K562 (cell line): ENCODE measurements at regions not wholly inside any gene's neighbourhood (a gene's known extent, or its start where the extent isn't known, plus 50 kb on each side); places are given as distances from the start of the nearest gene placed in this dataset.

ENCODE experiments used
- ATAC-seq: fragments of 200-7000 bp; cut with Tn5 transposase; 3 replicates; pipeline ENCODE4 v1.9.1; 2020; ENCODE audit warnings: moderate library complexity
- BruUV-seq: library from RNA; stranded (reverse); fragments of 400-500 nt; replicated peaks from 2 replicates; lab custom pipeline; 2021; lab: Mats Ljungman, UMichigan
- CTCF ChIA-PET: fragments of 300-600 bp; formaldehyde crosslinking; extraction: SDS; loops from one replicate; lab custom pipeline; 2021; ENCODE audit warnings: low intra/inter-chr PET ratio; lab: Yijun Ruan, JAX
- POLR2A ChIA-PET: fragments of 300-600, 350-650 bp; sonication (Branson Sonifier 250); formaldehyde crosslinking; extraction: SDS; loops from one replicate; lab custom pipeline; 2021; ENCODE audit warnings: antibody characterized with exemption, inconsistent platforms; lab: Yijun Ruan, JAX
- DNase-seq, 4 experiments: peaks; one replicate each; pipeline versions ENCODE4 v3.0.0 to v3.0.0-alpha.2; 2011 to 2018; ENCODE audit warnings: low spot score in 3 of 4, mixed read lengths in 3 of 4; ENCODE audit errors: extremely low read depth in 1 of 4
- FAIRE-seq: peaks from 2 replicates; lab custom pipeline; 2011; peaks lifted over from hg19 to GRCh38; lab: Jason Lieb, UNC
- H2AFZ ChIP-seq: 2 replicates; pipeline ENCODE4 v1.6.0; 2011; ENCODE audit warnings: low read depth, low read length, control low read depth, inconsistent platforms
- H3K27ac ChIP-seq: fragments of 200-600 bp; 3 replicates; pipeline ENCODE4 v1.8.0; 2011; ENCODE audit warnings: low read depth, mild to moderate bottlenecking, control low read depth, inconsistent platforms, low read length, moderate library complexity, mixed read lengths; ENCODE audit errors: extremely low read depth
- H3K27me3 ChIP-seq, 2 experiments: fragments of 300-600 bp in 1 of 2; 2 replicates in 1 of 2; 3 replicates in 1 of 2; pipeline versions ENCODE4 v1.6.0 to v1.8.0; 2011; ENCODE audit warnings: inconsistent platforms in 2 of 2, low read length in 2 of 2, mild to moderate bottlenecking in 1 of 2, mixed read lengths in 1 of 2, moderate library complexity in 1 of 2; ENCODE audit not compliant: control insufficient read depth in 2 of 2, insufficient read depth in 2 of 2
- H3K36me3 ChIP-seq: fragments of 300-600 bp; 3 replicates; pipeline ENCODE4 v1.8.0; 2011; ENCODE audit warnings: mild to moderate bottlenecking, low read length, inconsistent platforms; ENCODE audit not compliant: control insufficient read depth, insufficient read depth
- H3K4me1 ChIP-seq, 2 experiments: fragments of 200-600 bp in 1 of 2; replicated peaks in 1 of 2; 2 replicates in 1 of 2; 3 replicates in 1 of 2; pipeline versions ENCODE4 v1.5.1 to v1.8.0; 2011; ENCODE audit warnings: inconsistent platforms in 2 of 2, low read length in 2 of 2, mild to moderate bottlenecking in 1 of 2, mixed read lengths in 1 of 2, moderate library complexity in 1 of 2; ENCODE audit not compliant: control insufficient read depth in 2 of 2, insufficient read depth in 2 of 2
- H3K4me2 ChIP-seq: 2 replicates; pipeline ENCODE4 v1.6.1; 2011; ENCODE audit warnings: low read length, control low read depth, inconsistent platforms, mixed read lengths; ENCODE audit not compliant: insufficient read depth
- H3K4me3 ChIP-seq: fragments of 200-600 bp; sonication (generic), shearing (Covaris generic); 2 replicates; pipeline ENCODE4 v1.5.1; 2016; ENCODE audit warnings: control low read depth, inconsistent platforms
- H3K79me2 ChIP-seq: fragments of 200-600 bp; 3 replicates; pipeline ENCODE4 v1.8.0; 2011; ENCODE audit warnings: low read length, inconsistent platforms; ENCODE audit not compliant: control insufficient read depth, insufficient read depth
- H3K9ac ChIP-seq, 2 experiments: 2 replicates each; pipeline versions ENCODE4 v1.6.0 to v1.6.1; 2011; ENCODE audit warnings: low read depth in 2 of 2, low read length in 2 of 2, control low read depth in 1 of 2, inconsistent platforms in 1 of 2, mild to moderate bottlenecking in 1 of 2, mixed read lengths in 1 of 2; ENCODE audit not compliant: insufficient read depth in 1 of 2
- H3K9me1 ChIP-seq: one replicate; pipeline ENCODE4 v1.6.0; 2011; ENCODE audit warnings: inconsistent platforms, mild to moderate bottlenecking, low read length, moderate library complexity; ENCODE audit not compliant: control insufficient read depth, insufficient read depth
- H3K9me3 ChIP-seq: replicated peaks from 2 replicates; pipeline ENCODE4 v1.5.1; 2011; ENCODE audit warnings: low read depth, low read length, inconsistent platforms; ENCODE audit not compliant: control insufficient read depth, insufficient read depth
- H4K20me1 ChIP-seq: replicated peaks from 2 replicates; pipeline ENCODE4 v1.6.1; 2011; ENCODE audit warnings: low read length, inconsistent platforms, mixed read lengths; ENCODE audit not compliant: control insufficient read depth, insufficient read depth
- BRF2 ChIP-seq: IDR thresholded peaks from 3 replicates; pipeline ENCODE4 v1.6.1; 2011; ENCODE audit warnings: borderline replicate concordance, mild to moderate bottlenecking; ENCODE audit not compliant: insufficient read length, insufficient read depth
- C11orf30 ChIP-seq: fragments of 450-650 bp; IDR thresholded peaks from 2 replicates; pipeline ENCODE4 v1.6.1; 2016; ENCODE audit warnings: low read depth, mild to moderate bottlenecking
- CCAR2 ChIP-seq: fragments of 200-400 bp; formaldehyde crosslinking; IDR thresholded peaks from 2 replicates; pipeline ENCODE4 v1.6.1; 2017; ENCODE audit warnings: mild to moderate bottlenecking, low read depth, low read length
- GABPB1 ChIP-seq: sonication (generic); formaldehyde crosslinking; IDR thresholded peaks from 2 replicates; pipeline ENCODE4 v1.8.0; 2022; ENCODE audit warnings: mild to moderate bottlenecking, missing genetic modification reagents
- GTF2B ChIP-seq: IDR thresholded peaks from 2 replicates; pipeline ENCODE4 v1.6.1; 2011; ENCODE audit not compliant: insufficient read length; ENCODE audit errors: extremely low read depth
- MAZ ChIP-seq, 2 experiments: fragments of 450-650 bp in 1 of 2; sonication (generic) in 1 of 2; formaldehyde crosslinking; IDR thresholded peaks in 1 of 2; conservative IDR thresholded peaks in 1 of 2; 2 replicates each; pipeline versions ENCODE4 v1.4.0 to v1.5.0; 2020; ENCODE audit warnings: mild to moderate bottlenecking in 1 of 2, missing genetic modification reagents in 1 of 2
- NUFIP1 ChIP-seq: fragments of 450-650 bp; IDR thresholded peaks from 2 replicates; pipeline ENCODE4 v1.6.1; 2018; ENCODE audit not compliant: partially characterized antibody
- POU5F1 ChIP-seq: fragments of 150-350 bp; IDR thresholded peaks from 2 replicates; pipeline ENCODE4 v1.6.1; 2014; ENCODE audit warnings: borderline replicate concordance, low read length, low read depth, mild to moderate bottlenecking; ENCODE audit not compliant: partially characterized antibody
- RNF2 ChIP-seq: sonication (generic); IDR thresholded peaks from 2 replicates; pipeline ENCODE4 v1.6.1; 2016
- SMAD2 ChIP-seq: fragments of 150-350 bp; IDR thresholded peaks from 2 replicates; pipeline ENCODE4 v1.6.1; 2014; ENCODE audit warnings: low read depth, mild to moderate bottlenecking, low read length
- STAT5B ChIP-seq: fragments of 250-450 bp; sonication (Bioruptor Pico); IDR thresholded peaks from 2 replicates; pipeline ENCODE4 v1.8.0; 2021; ENCODE audit warnings: mild to moderate bottlenecking, inconsistent platforms
- TARDBP ChIP-seq: fragments of 450-650 bp; IDR thresholded peaks from 2 replicates; pipeline ENCODE4 v1.6.1; 2016
- TFAP4 ChIP-seq: sonication (generic); formaldehyde crosslinking; IDR thresholded peaks from 2 replicates; pipeline ENCODE4 v1.8.0; 2022; ENCODE audit warnings: missing genetic modification reagents, mild to moderate bottlenecking, moderate library complexity, borderline replicate concordance
- ZNF347 ChIP-seq: fragments of 450-650 bp; formaldehyde crosslinking; IDR thresholded peaks from 2 replicates; pipeline ENCODE4 v1.4.0; 2020; ENCODE audit warnings: low read depth, mild to moderate bottlenecking, moderate library complexity
- ZNF668 ChIP-seq: fragments of 250-450 bp; sonication (Bioruptor Pico); IDR thresholded peaks from 2 replicates; pipeline ENCODE4 v1.8.0; 2022; ENCODE audit warnings: mild to moderate bottlenecking, inconsistent platforms
- WGBS: fragments of 100-300 bp; shearing (Covaris generic); methylation state at CpG from one replicate; pipeline ENCODE4 v1.1.6; 2016; ENCODE audit warnings: low coverage, mixed read lengths; ENCODE audit not compliant: insufficient coverage; ENCODE audit errors: missing lambda C conversion rate; 5-methylcytosine and 5-hydroxymethylcytosine counted together
- in situ Hi-C: fragments of 300-500 bp; cut with MboI; formaldehyde crosslinking; loops from 4 replicates; pipeline ENCODE4 v1.15.0; 2018; ENCODE audit warnings: inconsistent platforms, mixed read lengths
- intact Hi-C: fragments of 100-400 bp; cut with micrococcal nuclease; formaldehyde crosslinking; loops from 2 replicates; pipeline ENCODE4 v1.14.2; 2022

- ATAC-seq: no peak
Measured at GRCh38 chrX:27086237-27086636, 376.9 kb downstream of the PPP4R3C start.

More at GRCh38 chrX:27086237-27086636, 376.9 kb downstream of the PPP4R3C start:
- no TSS peak for BruUV-seq
- Histone ChIP-seq H4K20me1 (no peaks in the 10 kb centered on the region), H3K27me3 (no peaks in the 10 kb centered on the region), H3K27ac (no peak overlapping the region), H3K4me3 (no peak overlapping the region), H3K9me1 (no peaks in the 10 kb centered on the region), H3K36me3 (no peaks in the 10 kb centered on the region), H3K9ac (no peak overlapping the region), H3K79me2 (no peaks in the 10 kb centered on the region), H2AFZ (no peak overlapping the region), H3K4me1 (no peaks in the 10 kb centered on the region), H3K4me2 (no peak overlapping the region), H3K9me3 (no peaks in the 10 kb centered on the region)
- POLR2A ChIA-PET: no interaction called here
- in situ Hi-C loops: no loop called here
- intact Hi-C loops: no loop called here
- CTCF ChIA-PET: no interaction called here
- WGBS: 0% methylated on average over 1 of the region's 1 CpG
- DNase-seq: no peak
- FAIRE-seq: no peak
- no peak for TF ChIP-seq TFAP4
- TF ChIP-seq ZNF347 (CRISPR knock-in tag): no peak
- no peak for TF ChIP-seq GABPB1
- TF ChIP-seq STAT5B (CRISPR knock-in tag): no peak
- no peak for TF ChIP-seq POU5F1
- no peak for TF ChIP-seq ZNF668
- no peak for TF ChIP-seq MAZ (CRISPR knock-in tag; conservative IDR thresholded peaks at IDR 0.05 in 1 of 2, IDR thresholded peaks at IDR 0.05 in 1 of 2)
- no peak for TF ChIP-seq CCAR2
- no peak for TF ChIP-seq SMAD2
- no peak for TF ChIP-seq TARDBP
- no peak for TF ChIP-seq RNF2
- no peak for TF ChIP-seq GTF2B
- no peak for TF ChIP-seq BRF2
- TF ChIP-seq C11orf30: no peak
- no peak for TF ChIP-seq NUFIP1
